ENCODE measurements at regions not wholly inside any gene's neighbourhood (a gene's known extent, or its start where the extent isn't known, plus 50 kb on each side); places are given as distances from the start of the nearest gene placed in this dataset.

DNA sequence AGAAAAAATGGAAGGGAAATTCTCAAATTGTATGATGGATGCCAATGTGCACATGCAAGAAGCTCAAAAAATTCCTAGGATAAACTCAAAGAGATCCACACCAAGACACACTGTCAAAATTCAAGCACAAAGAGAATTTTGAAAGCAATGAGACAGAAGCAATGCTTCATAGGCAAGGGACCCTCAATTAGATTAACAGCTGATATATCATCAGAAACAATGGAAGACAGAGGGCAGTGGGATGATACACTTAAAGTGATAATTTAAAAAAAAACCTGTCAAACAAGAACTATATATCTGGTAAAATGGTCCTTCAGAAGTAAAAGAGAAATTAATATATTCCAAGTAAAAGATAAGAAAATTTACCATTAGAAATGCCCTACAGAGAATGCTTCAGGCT lies 306.3 kb upstream of the PCDH7 start:
- Mint-ChIP-seq H3K27me3 (no peaks in the 10 kb centered on the region), H3K36me3 (ENCODE audit: low read depth) (peaks cover 3% of the 10 kb centered on the region), H3K4me1 (no peaks in the 10 kb centered on the region), H3K4me3 (no peak overlapping the region), H3K27ac (no peak overlapping the region), H3K9me3 (peaks cover 61% of the 10 kb centered on the region)
- no peak for ATAC-seq
- no peak for DNase-seq

DNA sequence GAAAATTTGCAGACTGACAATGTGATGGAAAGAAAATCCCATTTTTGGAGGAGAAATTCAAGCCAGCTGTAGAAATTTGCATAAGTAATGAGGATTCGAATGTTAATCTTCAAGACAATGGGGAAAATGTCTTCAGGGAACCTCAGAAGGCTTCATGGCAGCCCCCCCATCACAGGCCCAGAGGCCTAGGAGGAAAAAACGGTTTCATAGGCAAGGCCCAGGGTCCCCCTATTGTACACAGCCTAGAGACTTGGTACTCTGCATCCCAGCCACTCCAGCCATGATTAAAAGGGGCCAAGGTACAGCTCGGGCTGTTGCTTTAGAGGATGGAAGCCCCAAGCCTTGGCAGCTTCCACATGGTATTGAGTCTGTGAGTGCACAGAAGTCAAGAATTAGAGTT lies 303.6 kb upstream of the PCDH7 start:
- Mint-ChIP-seq H3K27me3 (no peaks in the 10 kb centered on the region), H3K9me3 (peaks cover 49% of the 10 kb centered on the region), H3K4me1 (no peaks in the 10 kb centered on the region), H3K27ac (no peak overlapping the region), H3K36me3 (ENCODE audit: low read depth) (peaks cover 3% of the 10 kb centered on the region), H3K4me3 (no peak overlapping the region)
- no peak for DNase-seq
- ATAC-seq: no peak

DNA sequence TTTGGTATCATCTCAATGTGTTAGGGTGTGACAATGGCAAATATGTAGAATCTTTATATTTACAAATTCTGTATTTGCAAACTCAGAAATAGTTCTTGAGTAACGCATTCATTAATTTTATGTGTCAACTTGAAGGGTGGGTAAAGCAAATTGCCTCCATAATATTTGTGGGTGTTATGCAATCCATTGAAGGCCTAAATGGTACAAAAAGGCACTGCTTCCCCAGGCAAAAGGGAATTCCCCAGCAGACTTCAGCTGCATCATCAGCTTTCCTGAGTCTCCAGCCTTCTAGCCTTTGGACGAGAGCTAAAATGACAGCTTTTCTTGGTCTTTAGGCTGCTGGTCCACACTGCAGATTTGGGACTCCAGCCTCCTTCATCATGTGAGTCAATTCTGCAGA lies 292.2 kb upstream of the PCDH7 start:
- H3K9me3 Mint-ChIP-seq: peaks cover 12% of the 10 kb centered on the region
- H3K27me3 Mint-ChIP-seq: no peaks in the 10 kb centered on the region

DNA sequence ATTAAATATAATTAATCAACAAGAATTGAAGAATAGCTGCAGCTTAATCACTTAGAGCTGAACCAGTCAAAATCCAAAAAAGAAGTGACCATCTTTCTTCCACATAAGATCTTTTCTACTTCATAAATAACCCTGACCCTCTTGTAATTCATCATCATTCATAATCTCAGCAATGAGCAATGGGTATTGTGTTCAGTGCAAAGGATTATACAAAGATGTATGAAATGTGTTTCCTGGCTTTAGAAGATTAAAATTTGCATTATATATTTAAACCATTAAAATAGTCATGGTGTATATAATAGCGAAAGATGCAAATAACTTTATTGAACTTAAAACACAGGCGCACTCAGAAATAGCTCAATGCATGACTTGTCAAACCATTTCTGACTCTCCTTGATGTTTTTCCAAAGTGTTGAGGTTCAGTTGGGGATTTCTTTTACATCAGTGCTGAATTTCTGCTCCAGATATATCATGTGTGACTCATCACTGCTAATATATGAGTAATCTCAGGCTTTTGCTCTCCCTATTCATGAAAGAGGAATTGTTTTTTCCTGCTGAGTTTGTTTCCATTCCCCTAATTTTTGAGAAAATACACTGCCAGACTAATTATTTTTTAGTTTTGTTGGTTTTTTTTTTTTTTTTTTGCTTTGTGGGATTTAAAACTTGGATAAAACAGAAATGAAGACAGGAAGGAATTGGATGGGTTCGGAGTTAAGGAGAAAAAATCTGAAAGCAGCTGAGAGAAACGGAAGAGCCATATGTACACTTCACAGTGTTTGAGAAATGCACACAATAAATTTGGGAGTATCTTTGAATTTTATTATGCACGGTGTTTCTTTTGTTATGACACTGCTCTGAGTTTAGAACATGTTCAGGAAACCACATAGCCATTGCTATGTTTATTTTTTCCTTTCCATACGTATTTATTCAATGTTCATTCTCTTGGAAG lies 290.1 kb upstream of the PCDH7 start:
- ATAC-seq: no peak
- peaks cover 17% of the 10 kb centered on the region for H3K9me3 Mint-ChIP-seq
- H3K27me3 Mint-ChIP-seq: no peaks in the 10 kb centered on the region
- no peak overlapping the region for H3K4me3 Mint-ChIP-seq
- H3K4me1 Mint-ChIP-seq: no peaks in the 10 kb centered on the region
- no peak overlapping the region for H3K27ac Mint-ChIP-seq
- no peaks in the 10 kb centered on the region for H3K36me3 Mint-ChIP-seq (ENCODE audit: low read depth)
- no peak for DNase-seq

More for the DNA sequence above, 292.2 kb upstream of the PCDH7 start:
- no peak overlapping the region for H3K27ac Mint-ChIP-seq
- no peaks in the 10 kb centered on the region for H3K4me1 Mint-ChIP-seq
- H3K36me3 Mint-ChIP-seq (ENCODE audit: low read depth): no peaks in the 10 kb centered on the region
- DNase-seq (no peak), ATAC-seq (no peak)
- no peak overlapping the region for H3K4me3 Mint-ChIP-seq

DNA sequence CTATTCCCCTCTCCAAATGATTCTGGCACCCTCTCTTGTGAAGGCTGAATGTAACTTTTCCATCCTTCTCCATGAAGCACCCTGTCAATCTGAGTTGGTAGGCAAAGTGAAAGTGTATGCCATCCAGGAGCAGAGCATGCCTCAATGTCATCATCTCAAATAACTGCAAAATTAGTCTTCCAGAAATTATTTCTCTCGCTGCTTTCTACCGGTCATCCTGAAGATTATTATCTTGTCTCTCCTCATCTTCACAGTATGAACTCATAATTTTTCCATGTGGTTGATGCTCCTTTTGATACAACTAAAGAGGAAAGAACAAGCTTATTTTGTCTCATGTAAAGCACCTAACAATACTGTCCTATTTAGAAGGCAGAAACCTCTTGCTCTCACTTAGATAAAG lies 285.5 kb upstream of the PCDH7 start:
- Mint-ChIP-seq H3K4me1 (no peaks in the 10 kb centered on the region), H3K27ac (no peak overlapping the region), H3K27me3 (no peaks in the 10 kb centered on the region), H3K4me3 (no peak overlapping the region), H3K36me3 (ENCODE audit: low read depth) (no peaks in the 10 kb centered on the region), H3K9me3 (peaks cover 20% of the 10 kb centered on the region)
- no peak for ATAC-seq
- no peak for DNase-seq

DNA sequence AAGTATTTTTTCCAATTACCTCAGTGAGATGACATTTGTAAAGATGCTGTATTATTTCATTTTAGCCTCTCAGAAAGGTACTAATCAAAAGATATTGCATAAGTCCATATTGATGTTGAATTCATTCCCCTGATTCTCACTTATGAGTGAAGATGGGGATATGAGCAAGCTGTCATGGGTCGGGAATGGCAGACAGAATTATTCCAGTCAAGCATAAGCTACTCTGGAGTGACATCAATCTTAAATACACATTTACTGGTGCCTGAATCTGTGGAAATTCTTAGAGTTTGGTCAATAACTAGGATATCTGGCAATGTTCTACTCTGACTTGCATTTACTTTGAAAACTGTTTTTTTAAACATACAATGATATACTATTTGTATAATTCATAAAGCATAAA lies 283.8 kb upstream of the PCDH7 start:
- Mint-ChIP-seq H3K27me3 (no peaks in the 10 kb centered on the region), H3K9me3 (peaks cover 20% of the 10 kb centered on the region), H3K4me3 (no peak overlapping the region), H3K4me1 (no peaks in the 10 kb centered on the region), H3K36me3 (ENCODE audit: low read depth) (no peaks in the 10 kb centered on the region), H3K27ac (no peak overlapping the region)
- ATAC-seq: no peak
- DNase-seq: no peak

DNA sequence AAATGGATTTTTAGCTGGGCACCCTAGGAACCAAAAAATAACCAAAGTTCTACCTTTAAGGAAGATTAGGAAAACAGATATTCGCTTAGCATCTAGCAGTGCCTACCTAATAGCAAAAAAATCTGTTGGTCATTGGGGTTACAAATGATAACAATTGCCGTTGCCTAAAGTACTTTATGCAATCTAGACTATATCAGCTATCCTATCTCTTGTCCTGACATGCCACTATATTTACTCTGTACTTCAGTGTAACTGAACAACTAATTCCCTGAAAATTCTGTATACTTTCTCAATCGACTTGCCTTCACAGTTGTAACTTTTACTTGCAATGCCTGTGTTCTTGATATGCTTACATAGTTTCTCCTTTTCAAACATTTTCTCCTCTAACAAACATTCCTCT lies 282.9 kb upstream of the PCDH7 start:
- no peak for DNase-seq
- H3K9me3 Mint-ChIP-seq: peaks cover 18% of the 10 kb centered on the region
- ATAC-seq: no peak
- no peaks in the 10 kb centered on the region for H3K36me3 Mint-ChIP-seq (ENCODE audit: low read depth)
- no peaks in the 10 kb centered on the region for H3K4me1 Mint-ChIP-seq
- no peak overlapping the region for H3K4me3 Mint-ChIP-seq
- no peak overlapping the region for H3K27ac Mint-ChIP-seq
- no peaks in the 10 kb centered on the region for H3K27me3 Mint-ChIP-seq

DNA sequence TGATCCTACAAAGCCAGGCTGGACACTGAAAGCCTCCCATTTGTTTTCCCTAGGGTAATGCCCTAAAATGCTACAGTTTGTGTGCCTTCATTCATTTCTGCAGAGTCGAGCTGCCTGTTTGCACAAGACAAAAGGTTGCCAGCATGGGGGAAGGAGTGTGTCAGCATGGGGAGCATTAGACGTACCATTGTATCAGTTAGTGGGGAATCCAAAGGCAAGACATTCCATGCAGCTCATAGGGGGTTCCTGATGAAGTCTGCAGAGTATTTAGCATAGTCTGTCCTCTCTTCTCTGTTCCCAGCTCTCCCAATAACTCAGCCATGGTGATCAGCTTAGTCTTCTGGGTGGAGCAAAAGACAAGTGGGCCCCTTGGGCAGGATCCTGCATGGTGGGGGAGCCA lies 276.9 kb upstream of the PCDH7 start:
- Mint-ChIP-seq H3K4me3 (no peak overlapping the region), H3K9me3 (peaks cover 10% of the 10 kb centered on the region), H3K27me3 (no peaks in the 10 kb centered on the region), H3K36me3 (ENCODE audit: low read depth) (no peaks in the 10 kb centered on the region), H3K4me1 (no peaks in the 10 kb centered on the region), H3K27ac (no peak overlapping the region)
- ATAC-seq: no peak
- DNase-seq: no peak

DNA sequence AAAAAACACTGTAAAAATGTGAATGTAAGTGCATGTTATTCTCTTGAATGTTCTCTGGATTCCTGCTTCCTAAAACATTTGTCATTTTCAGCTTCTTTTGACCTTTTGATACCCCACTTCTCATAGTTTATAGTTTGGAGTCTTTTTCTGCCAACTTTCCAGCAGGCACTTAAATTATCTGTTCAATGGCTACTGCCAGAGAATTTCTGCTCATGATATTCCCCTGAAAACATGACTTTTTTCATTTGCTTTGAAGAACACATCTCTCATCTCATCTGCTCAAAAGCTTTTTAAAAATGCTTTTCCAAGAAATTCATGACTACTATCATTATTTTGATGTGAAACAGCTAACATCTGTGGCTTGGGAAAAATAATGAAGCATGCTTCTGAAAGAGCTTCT lies 269.7 kb upstream of the PCDH7 start:
- Mint-ChIP-seq H3K36me3 (ENCODE audit: low read depth) (no peaks in the 10 kb centered on the region), H3K9me3 (peaks cover 29% of the 10 kb centered on the region), H3K4me3 (no peak overlapping the region), H3K27me3 (no peaks in the 10 kb centered on the region), H3K4me1 (no peaks in the 10 kb centered on the region), H3K27ac (no peak overlapping the region)
- no peak for ATAC-seq
- no peak for DNase-seq

DNA sequence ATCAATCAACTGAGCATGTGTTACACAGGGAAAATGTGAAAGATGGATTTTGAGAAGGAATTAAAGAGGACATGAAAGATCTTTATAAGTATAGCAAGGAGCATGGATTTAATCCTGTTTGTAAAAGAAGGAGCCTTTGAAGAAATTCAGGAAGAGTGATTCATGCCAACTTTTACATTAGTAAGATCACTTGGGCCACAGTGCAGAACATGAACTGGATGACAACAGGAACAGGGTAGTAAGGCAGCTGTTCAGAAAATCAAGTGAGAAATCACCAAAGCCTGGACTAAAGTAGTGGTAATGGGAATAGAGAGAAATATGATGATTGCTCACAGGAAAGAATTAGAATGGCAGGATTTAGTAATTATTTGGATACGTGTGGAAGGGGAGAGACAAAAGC lies 265.7 kb upstream of the PCDH7 start:
- H3K27ac Mint-ChIP-seq: no peak overlapping the region
- peaks cover 36% of the 10 kb centered on the region for H3K9me3 Mint-ChIP-seq
- DNase-seq (no peak), ATAC-seq (no peak)
- H3K4me1 Mint-ChIP-seq: no peaks in the 10 kb centered on the region
- H3K4me3 Mint-ChIP-seq: no peak overlapping the region
- no peaks in the 10 kb centered on the region for H3K36me3 Mint-ChIP-seq (ENCODE audit: low read depth)
- no peaks in the 10 kb centered on the region for H3K27me3 Mint-ChIP-seq

DNA sequence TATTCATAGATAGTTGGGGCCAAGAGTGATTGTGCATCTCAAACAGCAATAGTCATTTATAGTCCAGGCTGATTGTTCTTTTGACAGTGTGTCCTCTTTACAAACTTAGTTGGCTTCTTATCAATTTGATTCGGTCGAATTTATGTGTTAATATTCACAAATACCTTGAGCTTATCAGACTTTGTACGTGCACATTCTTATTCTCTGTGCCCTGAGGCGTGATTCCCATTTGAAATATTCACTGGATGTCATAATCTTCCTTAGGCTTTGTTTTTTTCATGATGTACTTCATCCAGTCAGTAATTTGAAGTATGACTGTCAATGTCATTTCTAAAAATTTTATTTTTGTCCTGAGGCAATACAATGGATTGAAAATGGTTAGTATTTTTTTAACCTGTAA lies 263.5 kb upstream of the PCDH7 start:
- H3K9me3 Mint-ChIP-seq: peaks cover 32% of the 10 kb centered on the region
- H3K27me3 Mint-ChIP-seq: no peaks in the 10 kb centered on the region
- no peak for ATAC-seq
- no peaks in the 10 kb centered on the region for H3K36me3 Mint-ChIP-seq (ENCODE audit: low read depth)
- no peak overlapping the region for H3K27ac Mint-ChIP-seq
- no peaks in the 10 kb centered on the region for H3K4me1 Mint-ChIP-seq
- DNase-seq: no peak
- no peak overlapping the region for H3K4me3 Mint-ChIP-seq

DNA sequence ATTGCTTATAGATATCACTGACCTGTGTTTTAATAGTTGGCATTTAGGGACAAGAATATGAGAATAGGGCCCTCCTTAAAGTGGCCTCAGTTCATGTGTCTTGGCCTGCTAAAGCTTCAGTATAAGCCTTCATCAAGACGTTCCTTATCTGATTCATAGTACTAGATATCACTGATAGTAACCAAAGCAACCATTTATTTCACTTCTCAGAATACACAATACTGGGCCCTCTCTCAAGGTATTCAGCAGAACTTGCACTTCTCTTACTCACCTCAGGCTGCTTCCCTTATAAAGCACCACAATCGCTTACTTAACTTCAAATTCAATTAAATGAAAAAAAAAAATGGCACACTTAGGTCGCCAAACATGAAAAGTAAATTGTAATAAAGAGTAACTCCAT lies 259.4 kb upstream of the PCDH7 start:
- ATAC-seq (no peak), DNase-seq (no peak)
- H3K4me3 Mint-ChIP-seq: no peak overlapping the region
- H3K27ac Mint-ChIP-seq: no peak overlapping the region
- peaks cover 16% of the 10 kb centered on the region for H3K9me3 Mint-ChIP-seq
- no peaks in the 10 kb centered on the region for H3K27me3 Mint-ChIP-seq
- H3K36me3 Mint-ChIP-seq (ENCODE audit: low read depth): no peaks in the 10 kb centered on the region
- no peaks in the 10 kb centered on the region for H3K4me1 Mint-ChIP-seq

DNA sequence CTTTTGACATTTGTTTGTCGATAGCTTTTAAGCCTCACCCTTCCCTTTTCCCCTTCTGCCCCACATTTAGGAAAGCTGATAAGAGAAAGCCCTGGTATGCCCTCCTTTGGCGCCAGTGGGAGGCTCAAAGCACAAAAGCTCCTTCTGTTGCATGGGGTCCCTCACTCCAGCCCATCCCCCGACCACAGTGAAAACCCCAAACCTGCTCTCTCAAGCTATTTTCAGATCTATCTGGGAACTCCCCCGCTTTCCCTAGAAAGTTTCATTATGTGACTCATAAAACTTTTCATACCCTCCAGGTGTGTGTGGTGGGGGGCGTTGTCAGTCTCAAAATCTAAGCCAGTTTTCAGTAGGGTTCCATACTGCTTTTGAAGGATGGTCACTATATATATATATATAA lies 259.0 kb upstream of the PCDH7 start:
- Mint-ChIP-seq H3K4me3 (no peak overlapping the region), H3K4me1 (no peaks in the 10 kb centered on the region), H3K27me3 (no peaks in the 10 kb centered on the region), H3K27ac (no peak overlapping the region), H3K9me3 (peaks cover 12% of the 10 kb centered on the region), H3K36me3 (ENCODE audit: low read depth) (no peaks in the 10 kb centered on the region)
- no peak for DNase-seq
- no peak for ATAC-seq

DNA sequence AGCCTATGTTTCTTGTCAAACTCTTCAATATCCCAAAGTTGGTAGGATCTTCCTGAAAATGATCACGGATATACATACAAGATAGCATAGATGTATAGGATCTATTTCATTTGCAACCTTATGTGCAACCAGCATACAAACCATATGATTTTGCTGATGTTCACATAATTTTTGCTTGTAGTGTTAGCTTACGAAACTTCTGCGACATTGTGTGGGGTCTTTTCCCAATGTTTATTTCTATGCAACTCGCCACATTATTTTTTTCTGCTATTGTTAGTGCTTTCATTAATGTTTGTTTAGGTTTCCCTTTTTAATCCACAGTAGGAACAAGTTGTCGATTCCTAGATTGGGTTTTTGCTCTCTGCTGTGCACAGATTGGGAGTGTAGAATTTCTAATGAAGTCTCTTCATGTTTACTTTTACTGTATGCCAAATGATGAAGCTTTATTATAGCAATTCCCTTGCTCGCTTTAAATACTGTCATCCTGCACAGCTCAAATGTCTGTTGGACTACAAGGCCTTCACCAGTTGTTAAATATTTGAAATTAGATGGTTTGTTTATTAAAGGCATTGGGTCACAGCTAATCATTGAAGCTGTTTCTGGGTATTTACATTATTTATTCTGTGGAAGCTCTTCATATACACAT lies 257.6 kb upstream of the PCDH7 start:
- Mint-ChIP-seq H3K4me3 (no peak overlapping the region), H3K4me1 (no peaks in the 10 kb centered on the region), H3K27me3 (no peaks in the 10 kb centered on the region), H3K27ac (no peak overlapping the region), H3K36me3 (ENCODE audit: low read depth) (no peaks in the 10 kb centered on the region), H3K9me3 (peaks cover 7% of the 10 kb centered on the region)
- ATAC-seq (no peak), DNase-seq (no peak)

DNA sequence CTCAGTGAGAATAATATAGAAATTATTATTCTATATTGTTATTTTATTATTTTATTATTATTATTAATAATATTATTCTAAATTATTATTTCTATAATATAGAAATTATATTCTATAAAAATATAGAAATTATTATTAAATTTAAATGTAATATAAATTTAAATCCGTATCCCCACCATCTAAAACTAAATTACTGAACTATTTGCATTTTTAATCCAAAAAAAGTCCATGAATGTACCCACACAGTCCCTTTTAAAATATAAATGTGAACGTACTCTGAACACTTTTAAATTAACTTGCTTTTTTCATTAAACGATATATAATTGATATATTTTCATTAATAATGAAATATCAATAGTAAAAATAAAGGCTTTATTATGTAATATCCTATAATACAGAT lies 248.3 kb upstream of the PCDH7 start:
- ATAC-seq: no peak
- no peaks in the 10 kb centered on the region for H3K36me3 Mint-ChIP-seq (ENCODE audit: low read depth)
- DNase-seq: no peak
- no peaks in the 10 kb centered on the region for H3K27me3 Mint-ChIP-seq
- H3K4me3 Mint-ChIP-seq: no peak overlapping the region
- no peaks in the 10 kb centered on the region for H3K4me1 Mint-ChIP-seq
- H3K27ac Mint-ChIP-seq: no peak overlapping the region
- no peaks in the 10 kb centered on the region for H3K9me3 Mint-ChIP-seq

Data from activated naive CD8-positive, alpha-beta T cell treated with anti-CD3 and anti-CD28 coated beads, Interleukin-2, amount 50 U/mL, for 24 hours (primary cell).